Endothelial cell (in vitro differentiated cells): ENCODE measurements at regions not wholly inside any gene's neighbourhood (a gene's known extent, or its start where the extent isn't known, plus 50 kb on each side); places are given as distances from the start of the nearest gene placed in this dataset.

Experiments
- DNase-seq: peaks from one replicate; pipeline ENCODE4 v3.0.0; 2021; ENCODE audit warnings: low spot score
- H3K27ac Mint-ChIP-seq: one replicate; pipeline ENCODE4 v1.8.0; 2021; ENCODE audit warnings: mixed read lengths, inconsistent platforms; ENCODE audit not compliant: unreplicated experiment
- H3K27me3 Mint-ChIP-seq: one replicate; pipeline ENCODE4 v1.8.0; 2021; ENCODE audit warnings: mild to moderate bottlenecking, moderate library complexity, mixed read lengths, inconsistent platforms; ENCODE audit not compliant: unreplicated experiment
- H3K36me3 Mint-ChIP-seq: one replicate; pipeline ENCODE4 v1.8.0; 2021; ENCODE audit warnings: mild to moderate bottlenecking, low read depth, mixed read lengths, inconsistent platforms; ENCODE audit not compliant: unreplicated experiment
- H3K4me1 Mint-ChIP-seq: one replicate; pipeline ENCODE4 v1.8.0; 2021; ENCODE audit warnings: mild to moderate bottlenecking, mixed read lengths, inconsistent platforms; ENCODE audit not compliant: unreplicated experiment
- H3K4me3 Mint-ChIP-seq: one replicate; pipeline ENCODE4 v1.8.0; 2021; ENCODE audit warnings: mild to moderate bottlenecking, mixed read lengths, inconsistent platforms; ENCODE audit not compliant: unreplicated experiment
- H3K9me3 Mint-ChIP-seq: one replicate; pipeline ENCODE4 v1.8.0; 2021; ENCODE audit warnings: mixed read lengths, inconsistent platforms; ENCODE audit not compliant: unreplicated experiment
- CTCF ChIP-seq: fragments of 200-600 bp; sonication (generic); IDR thresholded peaks from one replicate; pipeline ENCODE4 v1.5.0; 2021; ENCODE audit warnings: antibody characterized with exemption; ENCODE audit not compliant: unreplicated experiment

DNA sequence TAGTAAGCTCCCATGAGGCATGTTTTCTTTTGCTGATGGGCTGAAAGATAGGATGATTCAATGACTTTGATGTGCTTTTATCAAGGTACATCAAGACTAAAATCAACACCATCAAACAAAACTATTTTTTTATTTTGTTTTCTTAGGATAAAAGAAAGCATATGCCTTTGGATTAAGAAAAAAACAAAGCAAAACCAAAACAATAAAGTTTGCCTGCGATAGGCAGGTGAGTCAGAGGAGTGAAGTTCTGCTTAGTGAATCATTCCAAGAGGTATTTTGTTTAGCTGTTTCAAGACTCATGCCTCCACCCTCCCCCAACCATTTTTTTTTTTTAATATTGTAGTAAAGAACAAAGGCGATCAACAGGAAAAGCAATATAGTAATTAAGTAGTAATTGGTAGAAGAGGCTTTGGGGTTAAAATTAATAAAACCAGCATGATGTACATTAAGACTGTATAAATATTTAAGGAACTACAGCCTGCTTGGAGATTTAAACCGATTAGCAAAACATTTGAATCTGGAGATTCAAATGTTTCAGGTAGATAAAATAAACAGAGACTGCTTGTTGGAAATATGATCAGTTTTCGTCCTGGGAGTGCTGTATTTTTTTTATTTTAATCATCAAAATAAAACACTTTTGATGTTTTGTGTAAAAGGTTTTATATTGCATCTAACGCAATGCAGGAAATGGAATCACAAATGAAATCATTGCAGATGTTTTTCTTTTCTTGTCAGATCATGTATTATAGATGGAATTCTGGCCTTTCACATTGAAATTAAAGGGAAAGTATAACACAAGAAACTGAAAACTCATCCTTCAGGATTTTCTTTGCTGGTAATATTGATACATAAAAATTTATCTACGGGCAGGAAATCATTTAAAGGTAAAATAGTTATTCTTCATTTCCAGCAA, 482.3 kb upstream of the MANEA start:
- DNase-seq = no peak
- Mint-ChIP-seq H3K36me3 (no peaks in the 10 kb centered on the region), H3K27ac (no peak overlapping the region), H3K27me3 (no peaks in the 10 kb centered on the region), H3K4me3 (no peak overlapping the region), H3K4me1 (no peaks in the 10 kb centered on the region), H3K9me3 (no peaks in the 10 kb centered on the region)
- no peak for TF ChIP-seq CTCF

GRCh38 chr6:95095855-95096254, 481.5 kb upstream of the MANEA start:
- Mint-ChIP-seq H3K27ac (no peak overlapping the region), H3K27me3 (no peaks in the 10 kb centered on the region), H3K36me3 (no peaks in the 10 kb centered on the region), H3K4me3 (no peak overlapping the region), H3K9me3 (no peaks in the 10 kb centered on the region), H3K4me1 (no peaks in the 10 kb centered on the region)
- DNase-seq = no peak
- no peak for TF ChIP-seq CTCF

DNA sequence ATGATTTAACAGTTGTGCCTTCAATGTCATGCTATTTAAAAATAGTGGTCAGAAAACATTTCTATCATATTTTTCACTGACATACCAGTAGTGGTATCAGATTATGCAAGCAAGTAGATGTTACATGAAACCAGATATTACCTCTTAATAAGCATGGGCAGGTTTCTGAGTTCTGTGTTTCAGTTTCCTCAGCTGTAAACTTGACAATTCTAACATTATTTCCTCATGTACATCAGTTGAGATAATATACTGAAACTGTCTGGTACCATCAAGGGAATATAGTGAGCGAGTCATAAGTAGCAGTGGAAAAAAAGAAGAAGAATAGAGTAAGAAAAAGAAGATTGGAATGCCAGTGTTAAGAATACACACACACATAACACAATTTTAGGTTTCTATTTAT, 477.9 kb upstream of the MANEA start:
- no peaks in the 10 kb centered on the region for H3K36me3 Mint-ChIP-seq
- no peak for TF ChIP-seq CTCF
- no peaks in the 10 kb centered on the region for H3K9me3 Mint-ChIP-seq
- no peak overlapping the region for H3K4me3 Mint-ChIP-seq
- no peaks in the 10 kb centered on the region for H3K27me3 Mint-ChIP-seq
- DNase-seq = no peak
- H3K27ac Mint-ChIP-seq = no peak overlapping the region
- peaks cover 4% of the 10 kb centered on the region for H3K4me1 Mint-ChIP-seq

GRCh38 chr6:95109212-95109611, 468.1 kb upstream of the MANEA start:
- H3K4me1 Mint-ChIP-seq = no peaks in the 10 kb centered on the region
- H3K36me3 Mint-ChIP-seq = no peaks in the 10 kb centered on the region
- no peak overlapping the region for H3K27ac Mint-ChIP-seq
- no peaks in the 10 kb centered on the region for H3K27me3 Mint-ChIP-seq
- DNase-seq = no peak
- TF ChIP-seq CTCF = no peak
- H3K9me3 Mint-ChIP-seq = no peaks in the 10 kb centered on the region
- H3K4me3 Mint-ChIP-seq = no peak overlapping the region

DNA sequence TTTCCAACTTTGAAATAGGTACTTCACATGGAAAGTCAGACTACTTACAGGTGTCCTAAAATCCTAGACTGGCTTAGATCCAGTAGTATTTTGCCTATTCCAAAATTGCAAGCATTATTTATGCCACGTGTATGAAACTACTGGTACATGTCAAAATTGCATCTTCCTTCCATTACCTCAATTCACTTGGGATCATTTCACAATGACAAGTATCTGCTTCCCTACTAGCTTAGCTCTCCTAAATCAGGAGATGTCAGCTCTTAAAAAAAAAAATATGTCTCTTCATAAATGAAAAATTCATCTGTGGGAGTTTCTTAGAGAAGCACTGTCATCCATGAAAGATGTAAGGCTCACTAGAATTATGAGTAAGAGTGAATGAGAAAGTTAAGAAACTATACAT, 466.6 kb upstream of the MANEA start:
- H3K4me1 Mint-ChIP-seq = no peaks in the 10 kb centered on the region

More for the DNA sequence above, 466.6 kb upstream of the MANEA start:
- DNase-seq = no peak
- no peaks in the 10 kb centered on the region for H3K9me3 Mint-ChIP-seq
- H3K27me3 Mint-ChIP-seq = no peaks in the 10 kb centered on the region
- H3K36me3 Mint-ChIP-seq = no peaks in the 10 kb centered on the region
- H3K27ac Mint-ChIP-seq = no peak overlapping the region
- no peak for TF ChIP-seq CTCF
- no peak overlapping the region for H3K4me3 Mint-ChIP-seq
